Astrocyte (in vitro differentiated cells and primary cell): ENCODE measurements at regions not wholly inside any gene's neighbourhood (a gene's known extent, or its start where the extent isn't known, plus 50 kb on each side); places are given as distances from the start of the nearest gene placed in this dataset.
"Not testable (repeated sequence)": the region's sequence is repeated elsewhere in the genome, so short reads cannot be mapped to it uniquely, and the experiment has no call there.

Experiments used
- DNase-seq: peaks from one replicate; pipeline ENCODE4 v3.0.0-alpha.2; 2010; ENCODE audit warnings: low read depth
- FAIRE-seq: peaks from 2 replicates; lab custom pipeline; 2011; peaks lifted over from hg19 to GRCh38; lab: Jason Lieb, UNC
- H2AFZ ChIP-seq: 2 replicates; pipeline ENCODE4 v1.6.0; 2012; ENCODE audit warnings: low read depth, low read length, inconsistent platforms
- H3K27ac ChIP-seq: 2 replicates; pipeline ENCODE4 v1.5.1; 2011; ENCODE audit warnings: low read depth, low read length, inconsistent platforms
- H3K27me3 ChIP-seq: 2 replicates; pipeline ENCODE4 v1.6.0; 2011; ENCODE audit warnings: low read length, inconsistent platforms; ENCODE audit not compliant: insufficient read depth
- H3K36me3 ChIP-seq: 2 replicates; pipeline ENCODE4 v1.5.1; 2011; ENCODE audit warnings: low read length, inconsistent platforms; ENCODE audit not compliant: insufficient read depth
- H3K4me1 ChIP-seq: 2 replicates; pipeline ENCODE4 v1.5.1; 2011; ENCODE audit warnings: low read length, inconsistent platforms; ENCODE audit not compliant: insufficient read depth
- H3K4me2 ChIP-seq: 2 replicates; pipeline ENCODE4 v1.6.0; 2012; ENCODE audit warnings: low read length, inconsistent platforms
- H3K4me3 ChIP-seq: 2 replicates; pipeline ENCODE4 v1.5.1; 2011; ENCODE audit warnings: low read depth, mild to moderate bottlenecking, low read length, inconsistent platforms; ENCODE audit not compliant: insufficient read depth
- H3K79me2 ChIP-seq: 2 replicates; pipeline ENCODE4 v1.6.0; 2012; ENCODE audit warnings: mild to moderate bottlenecking, low read length, inconsistent platforms; ENCODE audit not compliant: insufficient read depth
- H3K9ac ChIP-seq: 2 replicates; pipeline ENCODE4 v1.6.0; 2012; ENCODE audit warnings: mild to moderate bottlenecking, low read length, inconsistent platforms
- H3K9me3 ChIP-seq: 2 replicates; pipeline ENCODE4 v1.5.1; 2012; ENCODE audit warnings: low read depth, mild to moderate bottlenecking, low read length, inconsistent platforms; ENCODE audit not compliant: insufficient read depth
- H4K20me1 ChIP-seq: 2 replicates; pipeline ENCODE4 v1.6.0; 2012; ENCODE audit warnings: low read length, inconsistent platforms; ENCODE audit not compliant: insufficient read depth
- H3K27ac Mint-ChIP-seq: one replicate; pipeline ENCODE4 v1.8.0; 2021; ENCODE audit warnings: mild to moderate bottlenecking, mixed read lengths; ENCODE audit not compliant: unreplicated experiment
- H3K27me3 Mint-ChIP-seq: one replicate; pipeline ENCODE4 v1.8.0; 2021; ENCODE audit warnings: low read depth, mixed read lengths; ENCODE audit not compliant: unreplicated experiment
- H3K36me3 Mint-ChIP-seq: one replicate; pipeline ENCODE4 v1.8.0; 2021; ENCODE audit warnings: low read depth, mixed read lengths; ENCODE audit not compliant: unreplicated experiment
- H3K4me1 Mint-ChIP-seq: one replicate; pipeline ENCODE4 v1.8.0; 2021; ENCODE audit warnings: low read depth, mixed read lengths; ENCODE audit not compliant: unreplicated experiment
- H3K4me3 Mint-ChIP-seq: one replicate; pipeline ENCODE4 v1.8.0; 2021; ENCODE audit warnings: mild to moderate bottlenecking, moderate library complexity, mixed read lengths; ENCODE audit not compliant: unreplicated experiment
- H3K9me3 Mint-ChIP-seq: one replicate; pipeline ENCODE4 v1.8.0; 2021; ENCODE audit warnings: mild to moderate bottlenecking, mixed read lengths; ENCODE audit not compliant: unreplicated experiment
- EZH2 ChIP-seq: IDR thresholded peaks from 2 replicates; pipeline ENCODE4 v1.6.1; 2012; ENCODE audit warnings: mild to moderate bottlenecking, low read length, inconsistent platforms; ENCODE audit not compliant: insufficient read depth
- TF ChIP-seq, protein P1 (sequence below): IDR thresholded peaks from 2 replicates; pipeline ENCODE4 v1.5.1; 2011; ENCODE audit warnings: low read depth, mild to moderate bottlenecking, inconsistent platforms, low read length, moderate library complexity; ENCODE audit not compliant: insufficient read depth

- H3K4me3 Mint-ChIP-seq, result no peak overlapping the region
- DNase-seq (peak; percentile 14), FAIRE-seq (no peak)
These were observed 67.9 kb upstream of the GRK3 start for GRCh38 chr22:25496396-25497064.

DNA sequence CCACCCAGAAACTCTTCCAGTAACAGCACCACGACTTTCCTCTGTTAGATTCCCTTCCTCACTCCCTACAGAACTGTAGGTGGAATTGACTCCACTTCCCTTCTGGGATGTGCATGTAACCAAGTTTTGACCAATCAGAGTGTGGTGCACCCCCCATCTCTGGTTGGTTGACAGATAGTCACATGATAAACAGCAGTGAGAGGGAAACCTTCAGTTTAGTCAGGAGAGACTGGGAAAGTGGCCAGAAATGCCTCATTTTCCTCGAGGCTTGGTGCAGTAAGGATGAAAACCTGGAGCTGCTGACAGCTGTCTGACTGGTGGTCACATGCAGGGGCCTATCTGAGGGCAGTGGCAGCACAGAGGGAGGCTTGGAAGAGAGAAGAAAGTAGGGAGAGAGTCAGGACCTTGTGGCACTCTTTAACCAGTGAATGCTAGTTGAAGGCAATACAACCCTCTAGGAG is 67.3 kb upstream of the GRK3 start:
- Histone ChIP-seq H3K4me2 (no peak overlapping the region), H3K36me3 (no peaks in the 10 kb centered on the region), H3K4me1 (no peaks in the 10 kb centered on the region), H2AFZ (no peak overlapping the region), H3K27ac (no peak overlapping the region), H3K79me2 (no peaks in the 10 kb centered on the region), H3K9ac (no peak overlapping the region), H3K9me3 (no peaks in the 10 kb centered on the region), H4K20me1 (peaks cover 9% of the 10 kb centered on the region), H3K27me3 (peaks cover 14% of the 10 kb centered on the region), H3K4me3 (no peak overlapping the region)
- Mint-ChIP-seq H3K27me3 (peaks cover 5% of the 10 kb centered on the region), H3K4me1 (peaks cover 13% of the 10 kb centered on the region), H3K9me3 (peaks cover 2% of the 10 kb centered on the region), H3K36me3 (peaks cover 12% of the 10 kb centered on the region), H3K4me3 (no peak overlapping the region), H3K27ac (no peak overlapping the region)
- DNase-seq (peak; percentile 24), FAIRE-seq (no peak)
- TF ChIP-seq, protein P1, sequence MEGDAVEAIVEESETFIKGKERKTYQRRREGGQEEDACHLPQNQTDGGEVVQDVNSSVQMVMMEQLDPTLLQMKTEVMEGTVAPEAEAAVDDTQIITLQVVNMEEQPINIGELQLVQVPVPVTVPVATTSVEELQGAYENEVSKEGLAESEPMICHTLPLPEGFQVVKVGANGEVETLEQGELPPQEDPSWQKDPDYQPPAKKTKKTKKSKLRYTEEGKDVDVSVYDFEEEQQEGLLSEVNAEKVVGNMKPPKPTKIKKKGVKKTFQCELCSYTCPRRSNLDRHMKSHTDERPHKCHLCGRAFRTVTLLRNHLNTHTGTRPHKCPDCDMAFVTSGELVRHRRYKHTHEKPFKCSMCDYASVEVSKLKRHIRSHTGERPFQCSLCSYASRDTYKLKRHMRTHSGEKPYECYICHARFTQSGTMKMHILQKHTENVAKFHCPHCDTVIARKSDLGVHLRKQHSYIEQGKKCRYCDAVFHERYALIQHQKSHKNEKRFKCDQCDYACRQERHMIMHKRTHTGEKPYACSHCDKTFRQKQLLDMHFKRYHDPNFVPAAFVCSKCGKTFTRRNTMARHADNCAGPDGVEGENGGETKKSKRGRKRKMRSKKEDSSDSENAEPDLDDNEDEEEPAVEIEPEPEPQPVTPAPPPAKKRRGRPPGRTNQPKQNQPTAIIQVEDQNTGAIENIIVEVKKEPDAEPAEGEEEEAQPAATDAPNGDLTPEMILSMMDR, result no peak
- no peak for TF ChIP-seq EZH2

More at GRCh38 chr22:25496396-25497064, 67.9 kb upstream of the GRK3 start:
- TF ChIP-seq, protein P1, result no peak
- TF ChIP-seq EZH2, result no peak
- H3K9me3 ChIP-seq, result no peaks in the 10 kb centered on the region
- peaks cover 14% of the 10 kb centered on the region for H3K27me3 ChIP-seq
- H3K27ac ChIP-seq, result no peak overlapping the region
- H3K36me3 Mint-ChIP-seq, result peaks cover 12% of the 10 kb centered on the region
- no peak overlapping the region for H2AFZ ChIP-seq
- no peak overlapping the region for H3K4me2 ChIP-seq
- peaks cover 2% of the 10 kb centered on the region for H3K9me3 Mint-ChIP-seq
- H3K36me3 ChIP-seq, result no peaks in the 10 kb centered on the region
- no peak overlapping the region for H3K9ac ChIP-seq
- H3K79me2 ChIP-seq, result no peaks in the 10 kb centered on the region
- no peak overlapping the region for H3K4me3 ChIP-seq
- peaks cover 9% of the 10 kb centered on the region for H4K20me1 ChIP-seq
- peaks cover 5% of the 10 kb centered on the region for H3K27me3 Mint-ChIP-seq
- peaks cover 13% of the 10 kb centered on the region for H3K4me1 Mint-ChIP-seq
- no peak overlapping the region for H3K27ac Mint-ChIP-seq
- no peaks in the 10 kb centered on the region for H3K4me1 ChIP-seq

GRCh38 chr22:25497716-25498115 is 66.8 kb upstream of the GRK3 start:
- H3K9me3 Mint-ChIP-seq, result peaks cover 2% of the 10 kb centered on the region
- Histone ChIP-seq H3K36me3 (no peaks in the 10 kb centered on the region), H4K20me1 (peaks cover 9% of the 10 kb centered on the region), H2AFZ (no peak overlapping the region), H3K4me1 (no peaks in the 10 kb centered on the region), H3K79me2 (no peaks in the 10 kb centered on the region), H3K27ac (no peak overlapping the region), H3K4me3 (no peak overlapping the region), H3K4me2 (no peak overlapping the region), H3K9me3 (no peaks in the 10 kb centered on the region), H3K27me3 (peaks cover 12% of the 10 kb centered on the region), H3K9ac (no peak overlapping the region)
- H3K4me3 Mint-ChIP-seq, result no peak overlapping the region
- H3K27me3 Mint-ChIP-seq, result peaks cover 4% of the 10 kb centered on the region
- no peak overlapping the region for H3K27ac Mint-ChIP-seq
- no peak for FAIRE-seq
- no peak for TF ChIP-seq EZH2
- TF ChIP-seq, protein P1, result no peak
- DNase-seq, result no peak
- H3K4me1 Mint-ChIP-seq, result peaks cover 13% of the 10 kb centered on the region
- H3K36me3 Mint-ChIP-seq, result peaks cover 12% of the 10 kb centered on the region

- H3K79me2 ChIP-seq, H4K20me1 ChIP-seq, H3K9me3 ChIP-seq, H3K9ac ChIP-seq, H3K4me1 Mint-ChIP-seq, H3K27me3 ChIP-seq, H3K36me3 Mint-ChIP-seq, H3K9me3 Mint-ChIP-seq, DNase-seq, FAIRE-seq, H3K4me1 ChIP-seq, H3K27ac Mint-ChIP-seq, H3K27me3 Mint-ChIP-seq, H3K36me3 ChIP-seq, H3K4me3 ChIP-seq, H3K27ac ChIP-seq, H2AFZ ChIP-seq, H3K4me3 Mint-ChIP-seq, H3K4me2 ChIP-seq: not testable (repeated sequence)
These were observed 63.8 kb upstream of the GRK3 start for GRCh38 chr22:25500671-25501070.
